ENCODE measurements at regions not wholly inside any gene's neighbourhood (a gene's known extent, or its start where the extent isn't known, plus 50 kb on each side); places are given as distances from the start of the nearest gene placed in this dataset.
"Not testable (repeated sequence)": the region's sequence is repeated elsewhere in the genome, so short reads cannot be mapped to it uniquely, and the experiment has no call there.

GRCh38 chr6:155549028-155549798, 93.6 kb upstream of the NOX3 start:
- H3K9me3 Mint-ChIP-seq = no peaks in the 10 kb centered on the region
- no peaks in the 10 kb centered on the region for H3K4me1 Mint-ChIP-seq (ENCODE audit: low read depth)
- H3K27me3 Mint-ChIP-seq (ENCODE audit: low read depth) = peaks cover 3% of the 10 kb centered on the region
- no peaks in the 10 kb centered on the region for H3K36me3 Mint-ChIP-seq (ENCODE audit: low read depth)
- no peak overlapping the region for H3K4me3 Mint-ChIP-seq (ENCODE audit: low read depth)
- no peak overlapping the region for H3K27ac Mint-ChIP-seq
- intact Hi-C loops (cut with micrococcal nuclease) = no loop called here
- no peak for DNase-seq (ENCODE audit: low spot score)

GRCh38 chr6:155548576-155548975, 92.9 kb upstream of the NOX3 start:
- Mint-ChIP-seq H3K36me3 (ENCODE audit: low read depth) (no peaks in the 10 kb centered on the region), H3K9me3 (no peaks in the 10 kb centered on the region), H3K4me3 (ENCODE audit: low read depth) (no peak overlapping the region), H3K27ac (no peak overlapping the region), H3K4me1 (ENCODE audit: low read depth) (no peaks in the 10 kb centered on the region), H3K27me3 (ENCODE audit: low read depth) (peaks cover 3% of the 10 kb centered on the region)
- intact Hi-C loops (cut with micrococcal nuclease) = no loop called here
- no peak for DNase-seq (ENCODE audit: low spot score)

- no peaks in the 10 kb centered on the region for H3K36me3 Mint-ChIP-seq (ENCODE audit: low read depth)
- no peak for DNase-seq (ENCODE audit: low spot score)
- H3K27ac Mint-ChIP-seq = no peak overlapping the region
- H3K4me1 Mint-ChIP-seq (ENCODE audit: low read depth) = no peaks in the 10 kb centered on the region
- intact Hi-C loops (cut with micrococcal nuclease) = no loop called here
- H3K27me3 Mint-ChIP-seq (ENCODE audit: low read depth) = peaks cover 2% of the 10 kb centered on the region
- no peaks in the 10 kb centered on the region for H3K9me3 Mint-ChIP-seq
- H3K4me3 Mint-ChIP-seq (ENCODE audit: low read depth) = no peak overlapping the region
These were observed 89.0 kb upstream of the NOX3 start for GRCh38 chr6:155544677-155545076.

GRCh38 chr6:155543166-155543847, 87.7 kb upstream of the NOX3 start:
- H3K4me3 Mint-ChIP-seq (ENCODE audit: low read depth) = no peak overlapping the region
- no peaks in the 10 kb centered on the region for H3K27me3 Mint-ChIP-seq (ENCODE audit: low read depth)
- intact Hi-C loops (cut with micrococcal nuclease) = no loop called here
- no peaks in the 10 kb centered on the region for H3K36me3 Mint-ChIP-seq (ENCODE audit: low read depth)
- H3K4me1 Mint-ChIP-seq (ENCODE audit: low read depth) = no peaks in the 10 kb centered on the region
- no peak for DNase-seq (ENCODE audit: low spot score)
- no peaks in the 10 kb centered on the region for H3K9me3 Mint-ChIP-seq
- H3K27ac Mint-ChIP-seq = no peak overlapping the region

GRCh38 chr6:155542036-155542435, 86.4 kb upstream of the NOX3 start:
- no peaks in the 10 kb centered on the region for H3K36me3 Mint-ChIP-seq (ENCODE audit: low read depth)
- intact Hi-C loops (cut with micrococcal nuclease) = no loop called here
- no peaks in the 10 kb centered on the region for H3K4me1 Mint-ChIP-seq (ENCODE audit: low read depth)
- no peak for DNase-seq (ENCODE audit: low spot score)
- H3K9me3 Mint-ChIP-seq = no peaks in the 10 kb centered on the region
- no peaks in the 10 kb centered on the region for H3K27me3 Mint-ChIP-seq (ENCODE audit: low read depth)
- H3K27ac Mint-ChIP-seq = no peak overlapping the region
- no peak overlapping the region for H3K4me3 Mint-ChIP-seq (ENCODE audit: low read depth)

- no peaks in the 10 kb centered on the region for H3K36me3 Mint-ChIP-seq (ENCODE audit: low read depth)
- intact Hi-C loops (cut with micrococcal nuclease) = no loop called here
- peaks cover 2% of the 10 kb centered on the region for H3K27me3 Mint-ChIP-seq (ENCODE audit: low read depth)
- H3K4me1 Mint-ChIP-seq (ENCODE audit: low read depth) = no peaks in the 10 kb centered on the region
- H3K27ac Mint-ChIP-seq = no peak overlapping the region
- H3K4me3 Mint-ChIP-seq (ENCODE audit: low read depth) = no peak overlapping the region
- no peak for DNase-seq (ENCODE audit: low spot score)
- peaks cover 4% of the 10 kb centered on the region for H3K9me3 Mint-ChIP-seq
These were observed 83.2 kb upstream of the NOX3 start for GRCh38 chr6:155538708-155539390.

- H3K27me3 Mint-ChIP-seq (ENCODE audit: low read depth) = peaks cover 2% of the 10 kb centered on the region
- no peak for DNase-seq (ENCODE audit: low spot score)
- H3K36me3 Mint-ChIP-seq (ENCODE audit: low read depth) = no peaks in the 10 kb centered on the region
- no peaks in the 10 kb centered on the region for H3K4me1 Mint-ChIP-seq (ENCODE audit: low read depth)
- peaks cover 10% of the 10 kb centered on the region for H3K9me3 Mint-ChIP-seq
- H3K4me3 Mint-ChIP-seq (ENCODE audit: low read depth) = no peak overlapping the region
- intact Hi-C loops (cut with micrococcal nuclease) = no loop called here
- no peak overlapping the region for H3K27ac Mint-ChIP-seq
These were observed 79.0 kb upstream of the NOX3 start for GRCh38 chr6:155534678-155535077.

- Mint-ChIP-seq H3K27me3 (ENCODE audit: low read depth) (peaks cover 1% of the 10 kb centered on the region), H3K4me1 (ENCODE audit: low read depth) (peaks cover 6% of the 10 kb centered on the region), H3K27ac (no peak overlapping the region), H3K4me3 (ENCODE audit: low read depth) (no peak overlapping the region), H3K9me3 (peaks cover 6% of the 10 kb centered on the region), H3K36me3 (ENCODE audit: low read depth) (no peaks in the 10 kb centered on the region)
- DNase-seq (ENCODE audit: low spot score) = no peak
- intact Hi-C loops (cut with micrococcal nuclease) = loop anchor here (1.0 kb wide), 1 partner anchor 203 kb away; no protein-coding TSS in a partner anchor
These were observed 74.7 kb upstream of the NOX3 start for GRCh38 chr6:155530219-155530834.

- H3K27me3 Mint-ChIP-seq (ENCODE audit: low read depth); H3K4me1 Mint-ChIP-seq (ENCODE audit: low read depth); H3K4me3 Mint-ChIP-seq (ENCODE audit: low read depth); H3K27ac Mint-ChIP-seq; H3K36me3 Mint-ChIP-seq (ENCODE audit: low read depth); H3K9me3 Mint-ChIP-seq; DNase-seq (ENCODE audit: low spot score): not testable (repeated sequence)
- intact Hi-C loops (cut with micrococcal nuclease) = loop anchor here (1.0 kb wide), 1 partner anchor 203 kb away; no protein-coding TSS in a partner anchor
These were observed 74.2 kb upstream of the NOX3 start for GRCh38 chr6:155529814-155530213.

GRCh38 chr6:155528982-155529453, 73.4 kb upstream of the NOX3 start:
- H3K4me1 Mint-ChIP-seq (ENCODE audit: low read depth) = peaks cover 12% of the 10 kb centered on the region
- intact Hi-C loops (cut with micrococcal nuclease) = no loop called here
- no peak for DNase-seq (ENCODE audit: low spot score)
- H3K9me3 Mint-ChIP-seq = peaks cover 6% of the 10 kb centered on the region
- H3K36me3 Mint-ChIP-seq (ENCODE audit: low read depth) = no peaks in the 10 kb centered on the region
- peak overlapping the region; percentile 55 for H3K27ac Mint-ChIP-seq
- no peaks in the 10 kb centered on the region for H3K27me3 Mint-ChIP-seq (ENCODE audit: low read depth)
- no peak overlapping the region for H3K4me3 Mint-ChIP-seq (ENCODE audit: low read depth)

- Mint-ChIP-seq H3K9me3 (peaks cover 4% of the 10 kb centered on the region), H3K36me3 (ENCODE audit: low read depth) (no peaks in the 10 kb centered on the region), H3K27me3 (ENCODE audit: low read depth) (no peaks in the 10 kb centered on the region), H3K27ac (no peak overlapping the region), H3K4me1 (ENCODE audit: low read depth) (peaks cover 16% of the 10 kb centered on the region), H3K4me3 (ENCODE audit: low read depth) (no peak overlapping the region)
- intact Hi-C loops (cut with micrococcal nuclease) = no loop called here
- no peak for DNase-seq (ENCODE audit: low spot score)
These were observed 72.7 kb upstream of the NOX3 start for GRCh38 chr6:155528335-155528734.

- no peak for DNase-seq (ENCODE audit: low spot score)
- H3K27me3 Mint-ChIP-seq (ENCODE audit: low read depth) = no peaks in the 10 kb centered on the region
- intact Hi-C loops (cut with micrococcal nuclease) = no loop called here
- no peaks in the 10 kb centered on the region for H3K9me3 Mint-ChIP-seq
- peaks cover 16% of the 10 kb centered on the region for H3K4me1 Mint-ChIP-seq (ENCODE audit: low read depth)
- no peak overlapping the region for H3K27ac Mint-ChIP-seq
- H3K36me3 Mint-ChIP-seq (ENCODE audit: low read depth) = no peaks in the 10 kb centered on the region
- no peak overlapping the region for H3K4me3 Mint-ChIP-seq (ENCODE audit: low read depth)
These were observed 71.8 kb upstream of the NOX3 start for GRCh38 chr6:155527443-155527842.

Measured in activated T-helper 2 cell treated with anti-CD3 and anti-CD28 coated beads, Interferon-gamma antibody, Interleukin-2, Interleukin-4, amounts not matched to agents 10 μg/mL and 5 μg/mL and 100 μg/mL, durations not matched to agents 14 hours and 24 hours and 36 hours (primary cell).